RWPE1 (cell line): ENCODE measurements at regions not wholly inside any gene's neighbourhood (a gene's known extent, or its start where the extent isn't known, plus 50 kb on each side); places are given as distances from the start of the nearest gene placed in this dataset.

Source experiments
- CTCF ChIA-PET: fragments of 350-600 bp; sonication (Branson Sonifier 250); formaldehyde crosslinking; extraction: SDS; loops from one replicate; lab custom pipeline; 2021; lab: Yijun Ruan, JAX
- POLR2A ChIA-PET: fragments of 400-600 bp; formaldehyde crosslinking; extraction: SDS; loops from one replicate; lab custom pipeline; 2020; ENCODE audit warnings: antibody characterized with exemption; ENCODE audit not compliant: low non-redundant PET; lab: Yijun Ruan, JAX
- DNase-seq: peaks from one replicate; pipeline ENCODE4 v3.0.0; 2012; ENCODE audit warnings: low spot score
- H3K27ac ChIP-seq: fragments of 450-650 bp; 2 replicates; pipeline ENCODE4 v1.5.1; 2017
- CTCF ChIP-seq: fragments of 450-650 bp; conservative IDR thresholded peaks from 2 replicates; pipeline ENCODE4 v1.5.1; 2017; ENCODE audit warnings: low read depth, mild to moderate bottlenecking

GRCh38 chr16:80114699-80115098 is 426.1 kb upstream of the DYNLRB2 start:
- ChIA-PET POLR2A (no interaction called here), CTCF (no interaction called here)
- no peak overlapping the region for H3K27ac ChIP-seq
- no peak for DNase-seq
- TF ChIP-seq CTCF, result no peak

GRCh38 chr16:80113873-80114574 is 426.8 kb upstream of the DYNLRB2 start:
- no peak overlapping the region for H3K27ac ChIP-seq
- TF ChIP-seq CTCF, result no peak
- ChIA-PET CTCF (no interaction called here), POLR2A (no interaction called here)
- no peak for DNase-seq

GRCh38 chr16:80109581-80109980 is 431.2 kb upstream of the DYNLRB2 start:
- ChIA-PET POLR2A (no interaction called here), CTCF (no interaction called here)
- no peak for TF ChIP-seq CTCF
- no peak overlapping the region for H3K27ac ChIP-seq
- no peak for DNase-seq

GRCh38 chr16:80107900-80108299 is 432.9 kb upstream of the DYNLRB2 start:
- no peak overlapping the region for H3K27ac ChIP-seq
- CTCF ChIA-PET, result interaction anchor here (0.6 kb wide), 1 partner anchor 35 kb away, joined by 3 read pairs; no protein-coding TSS in a partner anchor
- POLR2A ChIA-PET, result no interaction called here
- no peak for TF ChIP-seq CTCF
- DNase-seq, result no peak

GRCh38 chr16:80105751-80106150 is 435.0 kb upstream of the DYNLRB2 start:
- H3K27ac ChIP-seq, result no peak overlapping the region
- no peak for TF ChIP-seq CTCF
- DNase-seq, result no peak
- POLR2A ChIA-PET, result no interaction called here
- CTCF ChIA-PET, result interaction anchor here (0.7 kb wide), 1 partner anchor 71 kb away, joined by 5 read pairs; no protein-coding TSS in a partner anchor

- ChIA-PET CTCF (interaction anchor here (0.7 kb wide), 1 partner anchor 71 kb away, joined by 5 read pairs; no protein-coding TSS in a partner anchor), POLR2A (no interaction called here)
- peak; percentile 57 for DNase-seq
- no peak for TF ChIP-seq CTCF
- no peak overlapping the region for H3K27ac ChIP-seq
Measured at GRCh38 chr16:80105160-80105559, 435.6 kb upstream of the DYNLRB2 start.
